Activated naive CD8-positive, alpha-beta T cell (primary cell): ENCODE measurements at regions not wholly inside any gene's neighbourhood (a gene's known extent, or its start where the extent isn't known, plus 50 kb on each side); places are given as distances from the start of the nearest gene placed in this dataset.

Experiments used
- H3K27ac Mint-ChIP-seq: one replicate; pipeline ENCODE4 v1.8.0; 2021; ENCODE audit warnings: mixed read lengths
- H3K27me3 Mint-ChIP-seq: one replicate; pipeline ENCODE4 v1.8.0; 2021; ENCODE audit warnings: mixed read lengths
- H3K36me3 Mint-ChIP-seq: one replicate; pipeline ENCODE4 v1.8.0; 2021; ENCODE audit warnings: mixed read lengths
- H3K4me1 Mint-ChIP-seq: one replicate; pipeline ENCODE4 v1.8.0; 2021; ENCODE audit warnings: low read depth, mixed read lengths
- H3K4me3 Mint-ChIP-seq: one replicate; pipeline ENCODE4 v1.8.0; 2021; ENCODE audit warnings: mild to moderate bottlenecking, mixed read lengths
- H3K9me3 Mint-ChIP-seq: one replicate; pipeline ENCODE4 v1.8.0; 2021; ENCODE audit warnings: low read depth, mixed read lengths

DNA sequence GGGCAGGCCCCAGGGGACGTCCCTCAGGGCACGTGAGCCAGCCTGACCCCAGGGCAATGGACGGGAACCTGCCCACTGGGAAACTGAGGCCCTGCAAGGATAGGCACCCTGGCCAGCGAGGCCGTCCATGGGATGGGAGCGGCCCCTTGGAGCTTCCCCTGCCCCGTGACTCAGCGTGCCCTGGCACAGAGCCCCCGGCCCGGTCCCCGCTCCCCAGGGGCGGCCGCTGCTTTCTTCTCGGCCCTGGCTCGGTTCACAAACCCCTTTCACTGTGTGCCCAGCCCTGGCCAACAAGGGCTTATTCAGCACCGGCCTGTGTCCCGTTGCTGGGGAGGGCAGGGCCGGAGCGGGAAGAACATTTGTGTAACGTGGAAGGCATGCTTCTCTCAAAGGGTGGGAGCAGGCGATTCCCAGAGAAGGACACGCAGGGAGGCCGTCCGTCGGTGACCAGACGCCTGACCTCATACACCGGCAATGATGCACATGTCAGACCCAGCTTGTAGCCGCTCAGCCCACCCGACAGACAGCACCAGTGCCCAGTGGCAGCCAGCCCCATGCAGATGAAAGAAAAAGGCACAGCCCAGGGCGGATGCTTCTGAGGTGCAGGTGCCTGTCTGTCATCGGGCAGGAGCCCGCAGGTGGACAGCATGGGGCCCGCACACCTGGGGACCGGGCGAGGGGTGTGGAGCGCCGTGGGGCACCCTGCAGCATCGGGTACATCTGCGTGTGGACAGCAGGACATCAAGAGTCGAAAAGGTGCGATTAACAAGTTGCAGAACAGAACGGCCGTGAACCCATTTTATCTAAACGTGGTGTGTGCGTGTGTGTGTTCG, 94.5 kb downstream of the PDGFA start:
- Mint-ChIP-seq H3K9me3 (no peaks in the 10 kb centered on the region), H3K4me1 (no peaks in the 10 kb centered on the region), H3K27ac (no peak overlapping the region), H3K4me3 (no peak overlapping the region), H3K27me3 (no peaks in the 10 kb centered on the region), H3K36me3 (no peaks in the 10 kb centered on the region)

DNA sequence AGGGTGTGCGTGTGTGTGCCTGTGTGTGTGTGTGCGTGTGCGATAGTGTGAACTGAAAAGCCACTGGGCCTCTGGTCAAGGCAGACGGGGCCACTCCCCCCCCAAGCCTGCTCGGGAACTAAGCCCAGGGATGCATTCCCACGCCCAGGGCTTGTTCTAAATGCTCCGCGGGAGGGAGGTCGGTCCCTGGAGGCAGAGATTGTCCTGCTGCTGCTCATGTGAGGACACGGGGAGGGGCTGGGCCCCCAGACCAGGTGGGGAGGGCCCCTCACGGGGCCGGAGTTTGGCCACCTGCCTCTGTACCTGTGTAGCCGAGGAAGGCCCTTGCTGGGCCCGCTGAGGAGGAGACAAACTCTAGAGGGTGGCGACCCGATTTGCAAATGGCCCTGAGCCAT, 93.9 kb downstream of the PDGFA start:
- H3K4me1 Mint-ChIP-seq = no peaks in the 10 kb centered on the region

DNA sequence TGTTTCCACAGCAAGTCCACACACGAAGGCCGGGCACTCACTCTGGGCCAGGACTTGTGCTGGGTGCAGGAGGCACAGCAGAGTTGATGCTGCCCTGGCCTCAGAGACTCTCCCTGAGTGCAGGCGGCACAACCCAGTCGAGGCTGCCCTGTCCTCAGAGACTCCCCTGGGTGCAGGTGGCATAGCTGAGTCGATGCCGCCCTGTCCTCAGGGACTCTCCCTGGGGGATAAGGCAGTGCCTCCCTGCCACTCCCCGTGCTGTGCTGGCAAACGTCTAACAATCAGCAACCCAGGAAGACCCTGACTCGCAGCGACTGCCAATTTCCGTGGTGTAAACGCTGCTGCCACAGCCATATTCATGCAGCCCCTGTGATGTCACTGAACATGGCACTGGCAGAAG, 93.1 kb downstream of the PDGFA start:
- Mint-ChIP-seq H3K27ac (no peak overlapping the region), H3K4me1 (no peaks in the 10 kb centered on the region), H3K4me3 (no peak overlapping the region), H3K36me3 (no peaks in the 10 kb centered on the region), H3K27me3 (no peaks in the 10 kb centered on the region), H3K9me3 (no peaks in the 10 kb centered on the region)

More for the DNA sequence above, 93.9 kb downstream of the PDGFA start:
- H3K27me3 Mint-ChIP-seq = no peaks in the 10 kb centered on the region
- H3K27ac Mint-ChIP-seq = no peak overlapping the region
- no peaks in the 10 kb centered on the region for H3K9me3 Mint-ChIP-seq
- H3K4me3 Mint-ChIP-seq = no peak overlapping the region
- no peaks in the 10 kb centered on the region for H3K36me3 Mint-ChIP-seq

DNA sequence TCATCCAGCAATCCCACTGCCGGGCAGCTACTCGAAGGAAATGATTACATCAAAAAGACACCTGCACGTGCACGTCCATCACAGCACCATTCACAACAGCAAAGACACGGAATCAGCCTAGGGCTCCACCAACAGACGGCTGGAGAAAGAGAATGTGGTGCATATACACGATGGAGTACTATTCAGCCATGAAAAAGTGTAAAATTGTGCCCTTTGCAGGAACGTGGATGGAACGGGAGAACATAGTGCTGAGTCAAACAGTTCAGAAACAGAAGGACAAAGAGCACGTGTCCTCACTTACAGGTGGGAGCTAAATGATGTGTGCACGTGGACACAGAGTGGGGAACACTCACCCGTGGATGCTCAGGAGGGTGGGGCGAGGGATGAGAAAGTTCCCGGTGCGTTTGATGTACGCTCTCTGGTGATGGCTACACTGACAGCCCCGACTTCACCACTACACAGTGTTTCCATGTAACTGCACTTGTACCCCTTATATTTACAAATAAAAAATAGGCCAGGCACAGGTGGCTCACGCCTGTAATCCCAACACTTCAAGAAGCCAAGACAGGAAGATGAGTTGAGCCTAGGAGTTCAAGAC, 92.0 kb downstream of the PDGFA start:
- Mint-ChIP-seq H3K4me1 (no peaks in the 10 kb centered on the region), H3K27me3 (no peaks in the 10 kb centered on the region), H3K36me3 (no peaks in the 10 kb centered on the region), H3K4me3 (no peak overlapping the region), H3K27ac (no peak overlapping the region), H3K9me3 (no peaks in the 10 kb centered on the region)

DNA sequence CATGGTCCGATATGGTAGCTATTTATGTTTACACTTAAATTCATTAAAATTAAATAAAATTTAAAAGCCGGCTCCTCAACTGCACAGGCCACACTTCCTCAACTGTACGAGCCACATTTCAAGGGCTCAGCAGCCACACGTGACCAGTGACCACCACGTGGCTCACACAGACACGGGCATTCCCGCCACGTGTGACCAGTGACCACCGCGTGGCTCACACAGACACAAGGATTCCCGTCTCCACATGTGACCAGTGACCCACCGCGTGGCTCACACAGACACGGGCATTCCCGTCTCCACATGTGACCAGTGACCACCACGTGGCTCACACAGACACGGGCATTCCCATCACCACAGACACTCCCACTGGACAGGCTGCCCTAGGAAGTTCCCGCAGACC, 91.3 kb downstream of the PDGFA start:
- no peak overlapping the region for H3K27ac Mint-ChIP-seq
- H3K27me3 Mint-ChIP-seq = no peaks in the 10 kb centered on the region
- H3K4me1 Mint-ChIP-seq = no peaks in the 10 kb centered on the region
- H3K9me3 Mint-ChIP-seq = no peaks in the 10 kb centered on the region
- no peaks in the 10 kb centered on the region for H3K36me3 Mint-ChIP-seq
- H3K4me3 Mint-ChIP-seq = no peak overlapping the region

DNA sequence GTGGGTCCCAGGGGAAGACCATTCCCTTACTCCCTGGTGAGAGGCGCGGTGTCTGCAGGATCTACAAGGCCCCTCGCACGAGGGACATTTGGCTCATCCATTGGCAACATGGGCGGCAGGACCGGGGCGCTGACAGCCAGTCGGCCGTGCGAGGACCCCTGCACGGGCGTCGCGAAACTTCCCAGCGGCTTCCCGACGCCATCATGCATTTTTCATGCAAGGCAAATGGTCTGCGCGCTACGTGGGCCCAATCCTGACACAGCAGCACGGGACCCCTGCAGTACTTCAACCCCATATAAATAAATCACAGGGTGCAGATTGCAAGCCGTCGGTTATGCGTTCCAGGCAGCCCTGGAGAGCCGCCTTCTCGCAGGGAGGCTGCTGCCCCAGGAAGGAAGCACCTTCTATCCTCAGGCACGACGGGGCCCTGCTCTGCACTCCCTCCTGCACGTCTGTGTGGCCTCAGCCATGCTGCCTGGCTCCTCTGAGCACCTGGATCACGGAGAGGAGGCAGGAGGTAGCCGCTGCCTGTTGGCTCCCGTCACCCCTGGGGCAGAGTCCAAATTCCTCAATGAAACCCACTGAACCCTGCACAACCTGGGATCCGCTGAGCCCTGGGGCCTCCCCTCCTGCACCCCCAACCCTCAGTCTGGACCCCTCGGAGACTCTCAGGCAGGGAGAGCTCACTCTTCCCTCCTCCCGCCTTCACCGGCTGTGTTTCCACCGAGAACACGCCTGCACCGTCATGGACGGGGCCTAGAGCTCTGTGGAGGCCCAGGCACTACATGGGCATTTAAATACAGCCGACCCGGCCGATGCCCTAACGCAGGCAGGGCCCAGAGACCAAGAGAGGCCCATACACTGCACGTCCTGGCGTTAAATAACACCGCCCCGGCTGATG, 90.5 kb downstream of the PDGFA start:
- Mint-ChIP-seq H3K27ac (no peak overlapping the region), H3K36me3 (no peaks in the 10 kb centered on the region), H3K9me3 (no peaks in the 10 kb centered on the region), H3K27me3 (no peaks in the 10 kb centered on the region), H3K4me1 (no peaks in the 10 kb centered on the region), H3K4me3 (no peak overlapping the region)

DNA sequence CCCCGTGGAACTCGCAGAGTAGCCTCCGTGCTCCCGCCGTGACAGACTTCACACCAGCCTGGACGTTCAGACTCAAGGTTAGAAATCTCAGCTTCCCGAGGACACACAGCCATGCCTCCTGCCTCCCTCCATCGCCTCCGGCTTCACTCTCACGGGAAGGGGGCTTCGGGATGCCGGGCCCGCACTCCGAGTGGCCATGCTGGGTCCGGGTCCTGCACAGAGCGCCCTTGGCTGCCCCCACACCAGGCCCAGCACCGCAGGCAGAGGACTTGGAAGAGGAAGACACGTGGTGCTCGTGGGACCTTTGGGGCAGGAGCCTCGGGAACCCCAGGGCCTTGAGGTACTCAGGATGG, 89.8 kb downstream of the PDGFA start:
- Mint-ChIP-seq H3K36me3 (no peaks in the 10 kb centered on the region), H3K27me3 (no peaks in the 10 kb centered on the region), H3K4me1 (no peaks in the 10 kb centered on the region), H3K27ac (no peak overlapping the region), H3K9me3 (no peaks in the 10 kb centered on the region), H3K4me3 (no peak overlapping the region)

DNA sequence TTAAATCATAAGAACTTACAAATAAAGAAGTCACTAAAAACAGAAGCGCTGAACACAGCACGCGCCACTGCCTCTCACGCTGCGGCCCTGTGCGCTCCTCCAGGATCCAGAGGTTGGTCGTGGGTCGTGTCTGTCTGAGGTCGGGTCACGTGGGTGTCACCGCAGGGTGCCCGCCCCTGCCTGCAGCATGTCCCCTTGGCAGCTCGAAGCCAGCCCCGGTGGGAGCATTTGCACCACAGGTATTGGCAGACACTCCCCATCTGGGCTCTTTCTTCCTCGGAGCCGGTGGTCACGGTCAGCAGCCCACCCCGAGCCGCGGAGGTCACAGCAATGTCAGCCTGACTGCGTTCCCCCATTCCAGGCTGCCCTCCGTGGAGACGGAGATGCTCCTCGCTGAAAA, 88.6 kb downstream of the PDGFA start:
- no peak overlapping the region for H3K27ac Mint-ChIP-seq
- H3K4me1 Mint-ChIP-seq = peaks cover 6% of the 10 kb centered on the region
- H3K27me3 Mint-ChIP-seq = no peaks in the 10 kb centered on the region
- H3K36me3 Mint-ChIP-seq = no peaks in the 10 kb centered on the region
- H3K4me3 Mint-ChIP-seq = no peak overlapping the region
- H3K9me3 Mint-ChIP-seq = no peaks in the 10 kb centered on the region

DNA sequence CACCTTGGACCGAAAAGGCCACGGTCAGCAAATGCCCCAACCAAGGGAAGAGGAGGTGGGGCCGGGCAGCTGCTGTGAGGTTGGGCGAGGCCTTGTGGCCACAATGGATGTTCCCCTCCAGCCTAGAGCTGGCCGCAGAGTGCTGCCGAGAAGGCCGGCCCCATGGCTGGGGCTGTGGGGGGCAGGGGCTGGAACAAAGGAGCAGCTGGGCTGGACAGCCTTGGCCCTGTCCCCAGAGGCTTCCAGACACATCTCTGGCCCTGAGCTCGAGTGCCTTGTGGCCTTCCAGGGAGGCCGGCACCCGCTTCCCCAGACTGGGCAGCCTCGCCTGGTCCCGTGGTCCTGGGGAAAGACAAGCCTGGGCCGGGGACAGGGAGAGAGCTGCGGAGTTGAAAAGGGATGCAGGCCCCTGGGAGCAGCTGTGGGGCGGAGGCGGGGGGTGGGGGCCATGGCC, 88.0 kb downstream of the PDGFA start:
- no peaks in the 10 kb centered on the region for H3K27me3 Mint-ChIP-seq
- H3K36me3 Mint-ChIP-seq = no peaks in the 10 kb centered on the region
- no peaks in the 10 kb centered on the region for H3K9me3 Mint-ChIP-seq
- peaks cover 6% of the 10 kb centered on the region for H3K4me1 Mint-ChIP-seq
- H3K4me3 Mint-ChIP-seq = no peak overlapping the region
- H3K27ac Mint-ChIP-seq = no peak overlapping the region

DNA sequence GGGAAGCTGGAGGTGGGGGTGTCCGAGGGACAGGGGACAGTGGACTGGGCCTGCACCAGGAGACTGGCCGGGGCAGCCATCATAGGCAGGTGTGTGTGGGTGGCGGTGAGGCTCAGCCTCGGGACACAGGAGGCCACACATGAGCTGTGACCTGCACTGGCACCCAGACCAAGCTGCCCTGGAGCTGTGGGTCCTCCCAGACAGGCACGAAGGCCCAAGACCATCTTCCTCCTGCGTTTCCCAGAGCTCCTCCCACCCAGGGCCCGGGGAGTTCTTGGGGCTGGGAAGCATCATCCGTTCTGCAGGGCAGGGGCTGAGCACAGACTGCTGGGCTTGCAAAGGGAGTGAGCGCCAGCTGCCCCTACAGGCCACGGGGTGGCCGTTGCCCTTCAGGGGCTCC, 87.4 kb downstream of the PDGFA start:
- H3K27ac Mint-ChIP-seq = no peak overlapping the region
- H3K36me3 Mint-ChIP-seq = no peaks in the 10 kb centered on the region
- peaks cover 6% of the 10 kb centered on the region for H3K4me1 Mint-ChIP-seq
- no peaks in the 10 kb centered on the region for H3K27me3 Mint-ChIP-seq
- no peak overlapping the region for H3K4me3 Mint-ChIP-seq
- H3K9me3 Mint-ChIP-seq = no peaks in the 10 kb centered on the region

DNA sequence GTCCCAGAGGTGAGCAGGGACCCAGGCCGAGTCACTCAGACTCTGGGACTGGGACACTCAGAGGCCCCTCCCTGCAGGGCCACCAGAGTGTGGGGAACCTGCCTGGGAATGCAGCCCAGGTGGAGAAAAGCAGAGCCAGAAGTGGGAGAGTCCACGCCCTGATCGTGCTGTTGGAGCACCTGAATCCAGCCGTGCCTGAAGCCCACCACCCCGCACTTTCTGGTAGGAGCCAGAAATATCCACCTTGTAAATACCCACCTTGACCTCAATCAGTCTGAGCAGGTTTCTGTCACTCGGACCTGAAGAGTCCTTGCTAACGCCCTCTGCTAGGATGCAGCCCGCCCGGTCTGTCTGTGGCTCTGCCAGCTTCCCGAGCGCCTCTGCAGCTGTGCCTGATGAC, 86.7 kb downstream of the PDGFA start:
- no peak overlapping the region for H3K4me3 Mint-ChIP-seq
- no peaks in the 10 kb centered on the region for H3K27me3 Mint-ChIP-seq
- no peaks in the 10 kb centered on the region for H3K9me3 Mint-ChIP-seq
- H3K4me1 Mint-ChIP-seq = peaks cover 6% of the 10 kb centered on the region
- no peaks in the 10 kb centered on the region for H3K36me3 Mint-ChIP-seq
- H3K27ac Mint-ChIP-seq = no peak overlapping the region

DNA sequence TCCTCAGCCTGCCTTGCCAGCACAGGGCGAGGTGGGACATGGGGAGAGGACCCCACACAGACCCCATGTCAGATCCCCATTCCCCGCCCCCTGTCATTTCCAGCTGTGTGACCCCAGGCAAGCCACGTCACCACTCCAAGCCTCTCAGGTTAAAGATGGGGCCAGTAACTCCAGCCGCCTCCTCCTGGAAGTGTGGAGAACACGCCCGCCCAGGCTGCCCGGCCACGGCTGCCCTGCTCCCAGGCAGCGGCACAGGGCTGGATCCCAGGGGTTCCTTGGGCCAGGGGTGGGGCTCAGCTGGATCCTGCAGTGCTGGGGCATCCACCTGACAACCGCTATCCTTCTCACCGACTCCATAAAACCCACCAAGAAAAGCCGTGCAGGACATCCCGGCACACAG, 86.1 kb downstream of the PDGFA start:
- H3K4me3 Mint-ChIP-seq = no peak overlapping the region
- no peaks in the 10 kb centered on the region for H3K27me3 Mint-ChIP-seq

DNA sequence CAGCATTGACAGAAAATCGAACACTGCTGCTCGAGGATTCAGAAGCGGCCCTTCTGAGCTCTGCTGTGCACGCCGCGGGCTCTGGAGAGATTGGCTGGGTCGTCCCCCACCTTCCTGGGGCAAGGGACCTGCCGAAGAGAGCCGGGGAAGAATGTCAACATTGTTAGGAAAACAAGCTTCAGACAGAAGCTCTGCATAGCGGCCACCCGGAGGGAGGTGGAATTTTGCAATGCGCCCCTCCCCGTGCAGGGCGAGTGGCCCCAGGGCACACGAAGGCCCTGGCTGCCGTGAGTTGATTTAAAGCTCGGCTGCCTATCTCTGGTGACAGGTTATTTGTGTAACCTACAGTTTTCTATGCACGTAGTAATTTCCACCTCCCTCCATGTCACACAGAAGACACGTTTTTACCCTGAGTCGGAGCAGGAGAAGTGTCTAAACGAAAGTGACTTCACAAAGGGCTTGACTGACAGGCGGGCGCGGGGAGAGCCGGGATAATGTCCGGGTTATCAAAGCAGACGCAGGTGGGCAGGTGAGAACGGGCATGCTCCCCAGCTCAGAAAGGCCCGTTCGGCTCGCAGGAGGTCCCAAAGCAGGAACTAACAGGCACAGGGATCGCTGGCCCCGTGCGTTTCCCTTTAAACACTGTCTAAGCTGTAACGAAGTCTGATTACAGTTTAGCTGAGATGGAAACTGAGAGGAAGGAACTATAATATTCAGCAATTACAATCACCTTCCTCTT, 84.6 kb downstream of the PDGFA start:
- Mint-ChIP-seq H3K4me3 (peak overlapping the region; percentile 57), H3K36me3 (no peaks in the 10 kb centered on the region), H3K9me3 (no peaks in the 10 kb centered on the region), H3K27me3 (no peaks in the 10 kb centered on the region), H3K27ac (no peak overlapping the region), H3K4me1 (peaks cover 6% of the 10 kb centered on the region)

More for the DNA sequence above, 86.1 kb downstream of the PDGFA start:
- Mint-ChIP-seq H3K36me3 (no peaks in the 10 kb centered on the region), H3K27ac (no peak overlapping the region), H3K4me1 (peaks cover 6% of the 10 kb centered on the region), H3K9me3 (no peaks in the 10 kb centered on the region)

DNA sequence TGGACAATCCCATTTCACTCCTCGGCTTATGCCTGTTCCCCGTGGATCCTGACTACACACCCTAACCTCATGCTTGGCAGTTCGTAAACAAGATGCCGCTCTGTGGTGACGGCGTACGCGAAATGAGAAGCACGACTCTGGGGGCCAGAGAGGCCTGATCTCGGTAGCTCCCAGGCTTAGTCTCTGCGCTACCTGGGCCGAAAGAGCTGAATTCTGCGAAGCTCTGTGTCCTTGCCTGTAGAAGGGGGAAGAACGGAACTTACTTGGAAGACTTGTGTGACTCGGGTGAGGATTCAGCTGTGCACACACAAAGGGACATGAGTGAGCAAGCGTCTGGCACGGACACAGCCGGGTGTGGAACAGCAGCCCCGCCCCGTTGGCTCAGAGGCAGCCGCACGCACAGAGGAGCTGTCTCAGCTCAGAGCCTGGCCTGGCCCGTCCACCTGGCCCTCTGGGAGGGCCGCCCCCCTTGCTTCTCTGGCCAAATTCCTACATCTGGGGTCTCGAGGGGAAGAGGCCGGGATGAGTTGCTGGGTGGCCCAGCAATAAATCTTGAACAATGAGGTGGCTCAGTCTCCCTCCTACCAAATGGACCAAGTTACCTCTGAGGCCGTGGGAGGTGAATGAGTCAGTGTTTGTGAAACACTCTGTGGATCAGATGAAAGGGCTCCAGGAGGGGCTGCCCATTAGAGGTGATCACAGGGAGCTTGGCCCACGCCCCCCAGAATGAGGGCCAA, 83.8 kb downstream of the PDGFA start:
- Mint-ChIP-seq H3K36me3 (no peaks in the 10 kb centered on the region), H3K4me3 (no peak overlapping the region)

More for the DNA sequence above, 83.8 kb downstream of the PDGFA start:
- peaks cover 6% of the 10 kb centered on the region for H3K4me1 Mint-ChIP-seq
- H3K27ac Mint-ChIP-seq = no peak overlapping the region
- H3K27me3 Mint-ChIP-seq = no peaks in the 10 kb centered on the region
- H3K9me3 Mint-ChIP-seq = no peaks in the 10 kb centered on the region
